ENCODE measurements at regions not wholly inside any gene's neighbourhood (a gene's known extent, or its start where the extent isn't known, plus 50 kb on each side); places are given as distances from the start of the nearest gene placed in this dataset.
"Not testable (repeated sequence)": the region's sequence is repeated elsewhere in the genome, so short reads cannot be mapped to it uniquely, and the experiment has no call there.

DNA sequence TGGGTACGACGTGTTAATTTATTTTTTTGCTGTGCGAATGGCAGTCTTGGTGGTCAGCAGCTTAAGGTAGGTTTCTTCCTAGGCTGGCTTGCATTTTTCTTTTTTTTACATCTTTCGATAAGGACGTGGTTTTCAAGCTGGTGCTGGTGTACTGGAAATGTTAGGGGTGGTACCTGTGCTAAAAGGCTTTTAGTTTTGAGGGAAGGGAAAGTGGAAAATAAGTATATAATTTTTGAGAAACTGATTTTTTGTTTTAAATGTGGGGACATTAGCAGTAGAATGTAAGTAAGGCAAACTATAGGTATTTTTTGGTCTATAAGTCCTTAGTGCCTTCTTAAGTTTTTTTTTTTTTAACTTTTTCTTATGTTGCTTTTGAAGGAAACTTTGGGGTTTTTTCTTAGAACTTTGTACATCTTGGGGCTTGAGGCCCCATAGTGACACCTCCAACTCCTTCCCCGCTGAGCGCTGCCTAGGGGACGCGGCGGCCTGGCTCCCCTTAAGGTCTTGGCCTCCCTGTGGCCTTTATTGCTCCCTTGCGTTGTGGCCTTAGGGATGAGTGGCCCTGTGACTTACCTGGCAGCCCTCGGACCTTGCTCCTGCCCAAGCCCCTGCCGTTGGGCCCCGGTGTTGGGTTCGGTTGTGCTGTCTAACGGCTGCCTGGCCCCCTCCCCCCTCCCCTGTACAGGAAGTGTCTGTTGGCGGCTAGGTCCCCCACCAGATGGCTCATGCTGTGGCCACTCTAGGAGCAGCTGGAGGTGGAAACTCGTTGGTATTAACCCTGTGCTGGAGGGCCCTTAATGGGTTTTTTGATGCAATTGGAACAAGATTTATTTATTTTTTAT lies 88.0 kb upstream of the RPRML start:
- DNase-seq (ENCODE audit: low read depth) = peak; percentile 85

DNA sequence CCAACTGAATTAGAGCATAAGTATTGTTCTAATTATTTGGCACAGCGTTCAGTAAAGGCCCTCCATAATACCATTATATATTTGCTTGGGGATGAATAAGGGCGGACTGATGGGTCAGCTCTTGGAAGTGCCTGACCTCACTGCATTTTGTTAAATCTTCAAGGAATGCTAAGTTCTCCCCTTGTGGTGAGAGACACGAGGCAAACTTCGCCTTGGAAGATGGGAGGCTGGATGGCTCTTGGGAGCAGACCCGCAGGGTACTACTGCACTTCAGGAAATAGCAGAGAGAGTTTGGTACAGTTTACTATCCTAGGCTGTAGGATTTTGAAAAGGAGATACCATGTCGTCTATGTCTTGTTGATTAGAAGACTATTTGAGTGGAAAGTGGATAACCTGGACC lies 87.0 kb upstream of the RPRML start:
- DNase-seq (ENCODE audit: low read depth) = no peak

DNA sequence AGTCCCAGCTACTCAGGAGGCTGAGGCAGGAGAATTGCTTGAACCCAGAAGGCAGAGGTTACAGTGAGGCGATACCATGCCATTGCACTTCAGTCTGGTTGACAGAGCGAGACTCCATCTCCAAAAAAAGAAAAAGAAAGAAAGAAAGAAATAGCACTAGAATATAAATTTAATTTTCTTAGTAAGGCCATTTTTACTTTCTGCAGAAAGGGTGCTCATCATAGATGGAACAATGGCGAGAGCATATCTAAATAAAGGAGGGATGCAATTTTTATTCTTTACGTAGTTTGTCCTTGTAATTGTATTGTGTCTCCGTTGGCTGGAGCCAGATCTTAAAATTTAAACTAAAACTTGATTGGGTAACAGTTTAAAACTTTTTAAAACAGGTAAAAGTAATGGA lies 85.6 kb upstream of the RPRML start:
- DNase-seq (ENCODE audit: low read depth) = no peak

- DNase-seq (ENCODE audit: low read depth) = no peak
These were observed 84.4 kb upstream of the RPRML start for GRCh38 chr17:47063475-47063874.

- DNase-seq (ENCODE audit: low read depth) = not testable (repeated sequence)
These were observed 83.8 kb upstream of the RPRML start for GRCh38 chr17:47062851-47063250.

DNA sequence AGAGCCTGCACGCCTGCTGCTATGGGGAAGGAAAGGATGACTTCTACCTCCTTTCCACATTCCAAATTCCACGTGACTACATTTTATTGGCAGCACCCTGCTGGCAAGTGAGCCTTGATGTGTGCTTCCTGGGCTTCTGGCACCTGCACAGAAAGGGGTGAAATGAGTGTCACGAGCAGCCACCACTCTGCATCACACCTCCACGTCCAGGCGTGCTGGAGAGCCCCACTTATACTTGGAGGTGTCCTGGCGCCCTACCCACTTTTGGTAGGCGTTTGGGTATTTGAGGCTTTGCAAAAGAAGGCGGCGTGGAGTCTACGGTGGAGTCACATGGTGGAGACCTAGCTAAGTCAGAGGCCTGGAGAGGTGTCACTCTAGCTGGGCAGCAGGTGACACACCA lies 81.0 kb upstream of the RPRML start:
- not testable (repeated sequence) for DNase-seq (ENCODE audit: low read depth)

GRCh38 chr17:47057830-47058229 lies 78.8 kb upstream of the RPRML start:
- DNase-seq (ENCODE audit: low read depth) = no peak

DNA sequence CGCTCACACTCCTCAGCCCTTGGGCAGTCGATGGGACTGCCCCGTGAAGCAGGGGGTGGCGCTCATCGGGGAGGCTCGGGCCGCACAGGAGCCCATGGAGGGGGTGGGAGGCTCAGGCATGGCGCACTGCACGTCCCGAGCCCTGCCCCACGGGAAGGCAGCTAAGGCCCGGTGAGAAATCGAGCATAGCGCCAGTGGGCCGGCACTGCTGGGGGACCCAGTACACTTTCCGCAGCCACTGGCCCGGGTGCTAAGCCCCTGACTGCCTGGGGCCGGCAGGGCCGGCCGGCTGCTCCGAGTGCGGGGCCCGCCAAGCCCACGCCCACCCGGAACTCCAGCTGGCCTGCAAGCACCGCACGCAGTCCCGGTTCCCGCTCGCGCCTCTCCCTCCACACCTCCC lies 78.2 kb upstream of the RPRML start:
- not testable (repeated sequence) for DNase-seq (ENCODE audit: low read depth)

- DNase-seq (ENCODE audit: low read depth) = not testable (repeated sequence)
These were observed 77.6 kb upstream of the RPRML start for GRCh38 chr17:47056687-47057086.

Measured in renal cortical epithelial cell (primary cell).